ENCODE measurements at regions not wholly inside any gene's neighbourhood (a gene's known extent, or its start where the extent isn't known, plus 50 kb on each side); places are given as distances from the start of the nearest gene placed in this dataset.

GRCh38 chr6:139919107-139920026, 544.9 kb upstream of the CITED2 start:
- no peak for DNase-seq

GRCh38 chr6:139917951-139918630, 543.6 kb upstream of the CITED2 start:
- DNase-seq, result no peak

GRCh38 chr6:139914910-139915309, 540.5 kb upstream of the CITED2 start:
- DNase-seq, result no peak

- DNase-seq, result no peak
Observed at GRCh38 chr6:139912735-139913400, 538.4 kb upstream of the CITED2 start.

GRCh38 chr6:139909992-139910391, 535.5 kb upstream of the CITED2 start:
- DNase-seq, result no peak

GRCh38 chr6:139905404-139906052, 531.1 kb upstream of the CITED2 start:
- DNase-seq, result no peak

GRCh38 chr6:139904568-139904967, 530.1 kb upstream of the CITED2 start:
- DNase-seq, result no peak

- no peak for DNase-seq
Observed at GRCh38 chr6:139904158-139904533, 529.7 kb upstream of the CITED2 start.

- DNase-seq, result no peak
Observed at GRCh38 chr6:139903411-139904157, 529.1 kb upstream of the CITED2 start.

GRCh38 chr6:139895205-139895793, 520.9 kb upstream of the CITED2 start:
- no peak for DNase-seq

GRCh38 chr6:139894271-139894670, 519.8 kb upstream of the CITED2 start:
- DNase-seq, result no peak

- no peak for DNase-seq
Observed at GRCh38 chr6:139891471-139891870, 517.0 kb upstream of the CITED2 start.

GRCh38 chr6:139888681-139889122, 514.3 kb upstream of the CITED2 start:
- no peak for DNase-seq

- DNase-seq, result no peak
Observed at GRCh38 chr6:139887275-139887674, 512.8 kb upstream of the CITED2 start.

- no peak for DNase-seq
Observed at GRCh38 chr6:139886396-139886795, 511.9 kb upstream of the CITED2 start.

GRCh38 chr6:139885909-139886308, 511.5 kb upstream of the CITED2 start:
- DNase-seq, result no peak

- no peak for DNase-seq
Observed at GRCh38 chr6:139883776-139884175, 509.3 kb upstream of the CITED2 start.

GRCh38 chr6:139882977-139883728, 508.7 kb upstream of the CITED2 start:
- DNase-seq, result no peak

GRCh38 chr6:139882234-139882633, 507.8 kb upstream of the CITED2 start:
- no peak for DNase-seq

- no peak for DNase-seq
Observed at GRCh38 chr6:139881728-139882211, 507.3 kb upstream of the CITED2 start.

- DNase-seq, result no peak
Observed at GRCh38 chr6:139881236-139881635, 506.8 kb upstream of the CITED2 start.

Measured in NCI-H510A (cell line).